Ovary (tissue), 7 donors: ENCODE measurements at regions not wholly inside any gene's neighbourhood (a gene's known extent, or its start where the extent isn't known, plus 50 kb on each side); places are given as distances from the start of the nearest gene placed in this dataset.

Experiments used
- DNase-seq, 5 donors: peaks; one replicate each; pipeline ENCODE4 v3.0.0-alpha.2; 2019 to 2020
- H3K27ac ChIP-seq, 2 donors: fragments of 200-600 bp; one replicate each; pipeline versions ENCODE4 v1.5.1 to v1.8.0; 2019 to 2022
- H3K27me3 ChIP-seq: fragments of 200-600 bp; one replicate; pipeline ENCODE4 v1.8.0; 2022
- H3K36me3 ChIP-seq: fragments of 200-600 bp; sonication (generic); one replicate; pipeline ENCODE4 v1.5.1; 2019
- H3K4me1 ChIP-seq: one replicate; pipeline ENCODE4 v1.8.1; 2013; ENCODE audit warnings: mild to moderate bottlenecking, moderate library complexity; ENCODE audit not compliant: insufficient read depth
- H3K4me3 ChIP-seq: fragments of 200-600 bp; sonication (generic); one replicate; pipeline ENCODE4 v1.5.1; 2017
- H3K9me3 ChIP-seq, 2 donors: fragments of 200-600 bp in 1 of 2; sonication (generic) in 1 of 2; one replicate each; pipeline versions ENCODE4 v1.5.1 to v1.8.1; 2013 to 2019; ENCODE audit warnings: mild to moderate bottlenecking in 1 of 2, moderate library complexity in 1 of 2
- EP300 ChIP-seq: sonication (generic); formaldehyde crosslinking; IDR thresholded peaks from one replicate; pipeline ENCODE4 v1.6.1; 2017; ENCODE audit warnings: antibody characterized with exemption
- POLR2A ChIP-seq: fragments of 450-650 bp; IDR thresholded peaks from one replicate; pipeline ENCODE4 v1.6.1; 2017; ENCODE audit warnings: antibody characterized with exemption, mild to moderate bottlenecking, moderate library complexity
- WGBS, 3 donors: extraction: QIAGEN DNeasy Blood & Tissue Kit in 1 of 3; methylation state at CpG; one replicate each; pipeline versions ENCODE4 v1.1.5 to v1.1.7; 2013 to 2017; 5-methylcytosine and 5-hydroxymethylcytosine counted together
- intact Hi-C, 4 donors: fragments of 100-400 bp; cut with DNase I; formaldehyde crosslinking; loops; one replicate each; pipeline versions ENCODE4 v1.11.0 to v1.15.1; 2022 to 2023
- TF ChIP-seq, protein P1 (sequence below), 3 donors: fragments of 450-650 bp in 2 of 3; fragments of 200-600 bp in 1 of 3; IDR thresholded peaks; one replicate each; pipeline versions ENCODE4 v1.5.1 to v1.8.0; 2016 to 2022; ENCODE audit warnings: antibody characterized with exemption in 3 of 3, mild to moderate bottlenecking in 1 of 3
- donor health status: DM: no; HTN: no; CAD: no; lungs with moderate emphysema.
- donor health status: DM: no; HTN: no; CAD: no.
- donor health status: Bipolar disorder and iron deficiency.
- donor health status: DM: no; HTN: no; CAD: no.
- donor health status: DM: yes; HTN: yes; CAD: no.

GRCh38 chr15:91603384-91604080 lies 250.0 kb upstream of the SLCO3A1 start:
- intact Hi-C loops: no loop called here
- H3K4me3 ChIP-seq: no peak overlapping the region
- H3K36me3 ChIP-seq: no peaks in the 10 kb centered on the region
- no peaks in the 10 kb centered on the region for H3K9me3 ChIP-seq
- no peak overlapping the region for H3K27ac ChIP-seq
- DNase-seq: no peak
- 73 to 74% (median 74%) methylated on average over 4 of the region's 4 CpGs for WGBS, 3 donors
- H3K27me3 ChIP-seq: no peaks in the 10 kb centered on the region
- TF ChIP-seq EP300 (no peak), POLR2A (no peak)
- TF ChIP-seq, protein P1, sequence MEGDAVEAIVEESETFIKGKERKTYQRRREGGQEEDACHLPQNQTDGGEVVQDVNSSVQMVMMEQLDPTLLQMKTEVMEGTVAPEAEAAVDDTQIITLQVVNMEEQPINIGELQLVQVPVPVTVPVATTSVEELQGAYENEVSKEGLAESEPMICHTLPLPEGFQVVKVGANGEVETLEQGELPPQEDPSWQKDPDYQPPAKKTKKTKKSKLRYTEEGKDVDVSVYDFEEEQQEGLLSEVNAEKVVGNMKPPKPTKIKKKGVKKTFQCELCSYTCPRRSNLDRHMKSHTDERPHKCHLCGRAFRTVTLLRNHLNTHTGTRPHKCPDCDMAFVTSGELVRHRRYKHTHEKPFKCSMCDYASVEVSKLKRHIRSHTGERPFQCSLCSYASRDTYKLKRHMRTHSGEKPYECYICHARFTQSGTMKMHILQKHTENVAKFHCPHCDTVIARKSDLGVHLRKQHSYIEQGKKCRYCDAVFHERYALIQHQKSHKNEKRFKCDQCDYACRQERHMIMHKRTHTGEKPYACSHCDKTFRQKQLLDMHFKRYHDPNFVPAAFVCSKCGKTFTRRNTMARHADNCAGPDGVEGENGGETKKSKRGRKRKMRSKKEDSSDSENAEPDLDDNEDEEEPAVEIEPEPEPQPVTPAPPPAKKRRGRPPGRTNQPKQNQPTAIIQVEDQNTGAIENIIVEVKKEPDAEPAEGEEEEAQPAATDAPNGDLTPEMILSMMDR (IDR thresholded peaks at IDR 0.05): no peak
- no peaks in the 10 kb centered on the region for H3K4me1 ChIP-seq

GRCh38 chr15:91604122-91604521 lies 249.4 kb upstream of the SLCO3A1 start:
- H3K36me3 ChIP-seq: no peaks in the 10 kb centered on the region
- no peak for TF ChIP-seq POLR2A
- TF ChIP-seq EP300: no peak
- TF ChIP-seq, protein P1 (IDR thresholded peaks at IDR 0.05): no peak
- intact Hi-C loops: no loop called here
- no peaks in the 10 kb centered on the region for H3K4me1 ChIP-seq
- no peak overlapping the region for H3K4me3 ChIP-seq
- no peaks in the 10 kb centered on the region for H3K27me3 ChIP-seq
- DNase-seq: no peak
- H3K9me3 ChIP-seq: no peaks in the 10 kb centered on the region
- 67 to 82% (median 79%) methylated on average over 5 of the region's 5 CpGs for WGBS, 3 donors
- H3K27ac ChIP-seq: no peak overlapping the region

DNA sequence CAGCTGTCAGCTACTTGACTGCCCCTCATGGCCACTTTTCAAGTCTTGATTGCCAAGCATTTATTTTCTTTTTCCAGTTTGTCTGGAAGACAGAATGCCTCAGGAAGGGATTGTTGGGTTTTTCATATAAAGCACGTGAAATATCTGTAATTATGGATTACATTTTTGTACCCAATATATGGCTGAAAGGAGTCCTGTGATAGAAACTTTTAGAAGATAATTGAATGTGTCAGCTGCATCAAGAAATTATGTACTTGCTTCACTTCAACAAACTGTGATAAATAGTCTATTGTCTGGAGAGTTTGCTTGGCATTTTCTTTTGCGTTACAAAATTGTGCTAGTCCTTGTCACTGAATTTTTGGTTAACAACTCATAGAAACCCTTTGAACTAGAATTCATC lies 247.9 kb upstream of the SLCO3A1 start:
- WGBS, 3 donors: 69 to 82% (median 79%) methylated on average over 2 of the region's 2 CpGs
- no peaks in the 10 kb centered on the region for H3K9me3 ChIP-seq
- no peak for DNase-seq

DNA sequence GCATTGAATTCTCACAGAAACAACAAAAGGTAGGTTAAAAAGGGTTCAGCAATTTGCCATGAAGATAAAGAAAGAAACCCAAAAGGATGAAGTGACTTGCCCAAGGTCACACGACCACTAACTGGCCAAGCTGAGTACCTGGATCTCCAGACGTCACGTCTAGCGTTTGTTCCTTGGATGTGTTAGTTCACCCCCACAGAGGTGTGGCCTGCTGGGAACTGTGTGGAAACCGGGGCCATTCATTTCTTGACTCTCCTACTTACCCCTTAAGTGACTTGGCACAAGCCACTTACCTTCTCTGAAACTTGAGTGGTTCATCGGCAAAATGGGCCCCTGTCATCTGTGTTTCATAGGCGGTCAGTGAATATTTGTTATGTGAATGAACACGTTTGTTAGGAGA lies 244.3 kb upstream of the SLCO3A1 start:
- no peak for TF ChIP-seq POLR2A
- TF ChIP-seq EP300: no peak
- TF ChIP-seq, protein P1 (IDR thresholded peaks at IDR 0.05): no peak
- Histone ChIP-seq H3K27ac (no peak overlapping the region), H3K27me3 (no peaks in the 10 kb centered on the region), H3K9me3 (no peaks in the 10 kb centered on the region), H3K36me3 (no peaks in the 10 kb centered on the region), H3K4me3 (no peak overlapping the region), H3K4me1 (no peaks in the 10 kb centered on the region)
- intact Hi-C loops: no loop called here
- DNase-seq: no peak
- 66 to 68% (median 68%) methylated on average over 8 of the region's 8 CpGs for WGBS, 3 donors

More for the DNA sequence above, 247.9 kb upstream of the SLCO3A1 start:
- Histone ChIP-seq H3K4me1 (no peaks in the 10 kb centered on the region), H3K4me3 (no peak overlapping the region), H3K36me3 (no peaks in the 10 kb centered on the region), H3K27me3 (no peaks in the 10 kb centered on the region), H3K27ac (no peak overlapping the region)
- TF ChIP-seq EP300: no peak
- TF ChIP-seq, protein P1 (IDR thresholded peaks at IDR 0.05): no peak
- TF ChIP-seq POLR2A: no peak
- intact Hi-C loops: no loop called here
